HG03354 (cell line): ENCODE measurements at regions not wholly inside any gene's neighbourhood (a gene's known extent, or its start where the extent isn't known, plus 50 kb on each side); places are given as distances from the start of the nearest gene placed in this dataset.

Experiments used
- ATAC-seq: cut with Tn5 transposase; IDR thresholded peaks from one replicate; pipeline ENCODE4 v1.9.1; 2021; ENCODE audit warnings: mild to moderate bottlenecking; ENCODE audit not compliant: unreplicated experiment, poor library complexity, severe bottlenecking

DNA sequence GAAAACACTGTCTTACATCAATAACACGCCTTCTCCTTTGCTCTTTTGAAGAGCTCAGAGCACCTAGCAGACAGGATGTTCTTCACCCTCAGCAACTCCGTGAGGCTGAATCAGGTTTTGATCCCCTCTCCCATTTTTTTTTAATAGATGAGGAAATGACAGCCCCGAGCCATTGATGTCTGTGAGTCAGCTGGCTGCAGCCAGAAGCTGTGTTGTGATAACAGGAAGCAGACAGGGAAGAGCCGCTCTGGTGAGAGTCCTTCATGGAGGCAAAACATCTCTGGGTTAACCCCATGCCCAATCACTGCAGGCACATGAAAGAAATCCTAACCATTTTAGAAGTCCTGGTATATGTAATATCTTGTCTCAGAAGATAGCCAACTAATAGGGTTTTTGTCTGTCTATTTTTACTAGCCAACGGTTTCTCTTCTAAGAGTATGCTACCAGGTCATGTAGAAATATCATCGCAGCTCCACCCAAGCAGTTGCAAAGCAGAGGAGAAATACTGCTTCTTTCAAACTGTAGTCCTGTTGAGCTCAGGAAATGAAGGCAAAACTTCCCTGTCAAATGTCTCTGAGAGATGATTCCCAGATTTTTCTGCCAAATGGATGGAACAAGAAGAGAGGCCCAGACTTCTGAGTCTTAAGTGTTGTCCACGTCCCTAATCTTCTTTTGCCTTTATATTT lies 568.9 kb downstream of the CCDC171 start:
- no peak for ATAC-seq

- ATAC-seq: no peak
These were observed 572.8 kb downstream of the CCDC171 start for GRCh38 chr9:16125629-16126028.

- ATAC-seq: no peak
These were observed 573.2 kb downstream of the CCDC171 start for GRCh38 chr9:16126042-16126441.

- ATAC-seq: no peak
These were observed 575.2 kb downstream of the CCDC171 start for GRCh38 chr9:16128003-16128402.

- ATAC-seq: no peak
These were observed 578.4 kb downstream of the CCDC171 start for GRCh38 chr9:16131264-16131663.

- no peak for ATAC-seq
These were observed 579.7 kb downstream of the CCDC171 start for GRCh38 chr9:16132513-16132912.

DNA sequence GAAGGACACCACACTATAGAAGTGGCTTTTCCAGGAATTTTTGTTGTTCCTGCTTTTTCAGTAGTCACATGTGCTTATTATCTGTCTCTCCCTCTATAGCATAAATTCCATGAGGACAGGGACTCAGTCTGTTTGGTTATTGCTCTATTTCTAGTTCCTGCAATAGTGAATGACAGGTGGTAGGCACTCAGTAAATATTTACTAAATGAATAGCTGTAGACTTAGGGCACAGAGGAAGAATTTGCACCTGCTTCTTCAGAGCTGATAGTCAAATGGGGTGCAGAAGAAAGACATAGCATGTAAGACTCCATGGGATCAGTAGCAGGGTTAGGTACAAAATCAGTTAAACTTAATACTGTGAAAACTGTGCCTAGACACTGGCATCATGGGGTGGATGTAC lies 580.2 kb downstream of the CCDC171 start:
- ATAC-seq: no peak

GRCh38 chr9:16133556-16134227 lies 580.8 kb downstream of the CCDC171 start:
- ATAC-seq: peak; percentile 94

- ATAC-seq: no peak
These were observed 581.5 kb downstream of the CCDC171 start for GRCh38 chr9:16134351-16134750.

DNA sequence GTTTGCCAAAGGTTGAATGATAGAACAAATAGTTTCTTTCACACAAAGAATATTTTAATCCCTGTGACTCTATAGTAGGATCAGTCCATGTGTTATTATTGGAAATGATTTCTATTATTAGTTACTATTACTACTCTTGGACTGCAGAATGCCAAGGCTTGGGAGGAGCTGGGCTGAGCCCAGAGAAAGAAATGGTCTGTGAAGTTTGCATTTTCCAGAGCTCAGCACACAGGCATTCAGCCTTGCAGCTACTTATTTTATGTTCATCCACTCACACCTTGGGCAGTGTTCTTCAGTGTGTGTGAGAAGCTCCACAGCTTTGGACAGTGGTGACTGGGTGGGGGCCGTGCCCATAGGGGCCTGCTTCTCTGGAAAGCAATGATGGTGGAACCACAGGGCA lies 583.1 kb downstream of the CCDC171 start:
- no peak for ATAC-seq

DNA sequence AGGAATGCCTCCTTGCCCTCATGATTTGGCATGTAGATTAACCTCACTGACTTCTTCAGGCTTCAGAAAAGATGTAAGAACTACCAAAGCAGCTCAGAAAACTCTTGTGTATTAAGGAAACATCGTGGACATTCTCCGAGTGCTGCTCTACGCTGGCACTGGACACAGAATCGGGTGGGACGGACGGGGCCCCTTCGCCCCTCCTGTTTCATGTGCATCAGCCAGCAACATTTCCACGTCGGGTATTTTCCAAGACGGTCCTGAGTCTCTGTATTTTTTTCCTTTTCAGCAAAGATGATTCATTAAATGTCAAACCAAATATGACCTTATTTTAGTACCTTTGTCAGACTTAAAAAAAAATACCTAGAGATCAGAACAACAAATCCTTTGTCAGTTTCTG lies 583.6 kb downstream of the CCDC171 start:
- ATAC-seq: no peak

GRCh38 chr9:16136961-16137360 lies 584.1 kb downstream of the CCDC171 start:
- ATAC-seq: no peak

DNA sequence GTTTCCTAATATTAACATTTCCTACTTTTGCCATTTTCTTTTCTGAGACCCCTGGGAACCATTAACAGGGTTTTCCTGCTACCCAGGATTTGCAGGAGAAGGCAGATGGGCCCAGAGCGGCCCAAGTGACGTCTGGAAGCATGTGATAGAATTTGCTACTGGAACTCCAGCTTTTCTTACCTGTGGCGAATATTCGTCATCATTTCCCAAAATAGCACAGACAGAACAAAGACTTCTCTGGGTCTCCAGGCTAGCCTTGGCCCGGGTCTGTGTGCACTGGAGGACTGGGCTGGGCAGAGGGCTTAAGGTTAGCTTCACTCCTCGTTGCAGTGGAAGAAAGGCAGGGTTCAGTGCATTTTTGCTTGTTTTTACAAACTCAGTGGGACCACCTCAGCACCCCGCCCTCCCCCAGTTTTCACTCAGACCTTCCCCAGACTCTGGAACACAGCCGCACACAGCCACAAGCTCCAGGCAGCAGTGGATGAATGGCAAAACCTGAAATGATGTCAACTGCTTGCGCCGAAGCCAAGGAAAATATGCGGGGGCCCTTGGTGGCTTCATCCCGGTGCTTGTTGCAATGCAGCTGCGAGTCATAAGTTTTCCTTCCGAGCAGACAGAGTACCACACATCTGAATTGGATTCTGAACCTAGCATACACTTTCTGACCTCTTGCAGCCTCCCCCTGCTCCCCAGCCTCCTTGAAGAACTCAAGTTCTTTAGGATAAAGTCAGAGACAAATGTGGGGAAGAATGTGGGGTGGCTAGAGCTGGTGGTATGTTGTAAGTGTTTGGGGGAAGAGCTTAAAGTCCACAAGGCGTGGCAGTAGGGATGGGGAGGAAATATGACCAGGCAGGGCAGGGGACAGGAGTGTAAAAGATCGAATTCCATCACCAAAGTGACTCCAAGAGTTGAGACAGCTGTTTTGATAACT lies 586.0 kb downstream of the CCDC171 start:
- no peak for ATAC-seq

DNA sequence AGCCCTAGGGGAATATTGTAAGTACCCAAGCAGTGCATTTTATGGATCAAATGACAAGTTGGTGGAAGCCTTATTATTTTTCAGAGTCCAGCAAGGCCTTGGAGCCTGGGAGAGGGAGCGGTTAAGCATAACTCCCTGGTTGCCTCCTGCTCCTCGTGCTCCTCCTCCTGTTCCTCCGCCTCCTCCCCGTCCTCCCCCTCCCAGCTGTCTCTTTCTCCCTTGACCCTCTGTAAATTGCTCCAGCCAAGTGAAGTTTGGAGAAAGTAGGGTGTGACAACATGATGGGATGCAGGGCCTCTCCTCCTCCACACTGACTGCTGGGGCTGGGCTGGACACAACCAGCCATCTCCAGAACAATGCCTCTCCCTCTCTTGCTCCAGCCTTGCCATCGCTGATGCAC lies 586.9 kb downstream of the CCDC171 start:
- ATAC-seq: no peak

- no peak for ATAC-seq
These were observed 590.5 kb downstream of the CCDC171 start for GRCh38 chr9:16143310-16143709.

DNA sequence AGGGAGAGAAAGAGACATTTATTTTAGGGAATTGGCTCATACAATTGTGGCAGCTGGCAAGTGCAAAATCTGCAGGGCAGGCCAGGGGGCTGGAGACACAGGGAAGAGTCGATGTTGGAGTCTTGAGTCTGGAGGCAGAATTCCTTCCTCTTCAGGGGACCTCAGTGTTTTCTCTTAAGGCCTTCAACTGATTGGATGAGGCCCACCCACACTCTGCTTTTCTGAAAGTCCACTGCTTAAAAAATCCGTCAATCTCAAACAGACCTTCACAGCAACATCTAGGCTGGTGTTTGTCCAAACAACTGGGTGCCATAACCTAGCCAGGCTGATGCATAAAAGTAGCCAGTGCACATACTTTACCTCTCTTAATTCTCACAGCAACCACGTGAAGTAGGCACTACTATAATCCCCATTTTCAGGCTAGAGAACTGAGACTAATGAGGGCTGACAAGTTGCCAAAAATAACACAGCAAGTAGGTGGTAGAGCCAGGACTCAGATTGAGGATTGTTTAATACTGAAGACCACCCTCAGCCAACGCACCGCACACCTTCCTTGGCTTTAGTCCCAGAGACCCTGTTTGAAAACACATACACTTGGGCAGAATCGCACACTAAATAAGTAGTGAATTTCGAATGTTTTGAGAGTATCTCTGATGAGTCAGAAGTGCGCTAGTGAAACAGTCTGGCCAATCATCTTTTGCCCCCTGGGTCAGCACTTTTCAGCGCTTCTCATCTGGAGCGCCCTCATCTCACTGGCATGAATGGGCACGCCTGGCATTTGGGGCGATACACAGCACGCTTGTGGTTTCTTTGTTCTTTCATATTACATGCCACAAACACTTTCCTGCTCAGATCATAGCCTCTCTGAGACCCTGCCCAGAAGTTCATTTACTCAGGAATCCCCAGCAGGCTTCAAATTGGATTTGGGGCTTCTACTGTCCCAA lies 591.4 kb downstream of the CCDC171 start:
- no peak for ATAC-seq

- ATAC-seq: no peak
These were observed 592.5 kb downstream of the CCDC171 start for GRCh38 chr9:16145196-16145950.

DNA sequence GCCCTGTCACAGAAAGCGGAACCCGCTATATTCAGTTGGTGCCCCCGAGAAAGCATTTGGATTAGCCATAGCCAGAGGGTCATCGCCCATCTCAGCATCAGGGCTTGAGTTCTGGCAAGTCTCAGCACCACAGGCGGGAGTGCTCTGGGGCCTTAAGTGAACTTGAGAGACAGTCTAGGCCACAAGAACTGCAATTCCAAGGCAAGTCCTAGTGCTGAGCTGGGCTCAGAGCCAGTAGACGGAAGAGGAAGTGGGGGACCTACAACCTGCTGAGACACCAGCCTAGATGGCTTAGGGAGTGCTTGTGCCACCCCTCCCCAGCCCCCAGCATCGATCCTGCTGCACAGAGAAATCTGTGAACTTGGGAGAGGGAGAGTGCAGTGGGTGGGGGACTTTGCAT lies 594.9 kb downstream of the CCDC171 start:
- ATAC-seq: no peak

DNA sequence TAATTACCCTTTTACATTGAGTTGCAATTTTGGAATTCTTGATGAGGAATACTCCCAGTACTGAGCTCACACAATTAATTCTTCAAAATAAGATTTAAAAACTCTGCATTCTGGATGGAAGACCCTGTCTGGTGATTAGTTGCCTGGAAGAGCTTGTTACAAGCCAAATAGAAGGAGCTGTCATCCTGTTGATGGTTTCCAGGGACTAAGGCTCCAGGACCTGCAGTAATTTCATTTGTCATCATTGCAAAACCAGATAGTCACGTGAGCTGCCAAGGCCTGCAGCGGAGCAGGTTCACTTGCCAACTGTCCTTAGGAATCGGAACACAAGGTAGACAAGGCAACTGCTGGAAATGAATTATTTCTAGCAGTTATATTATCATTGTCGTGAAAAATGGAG lies 597.7 kb downstream of the CCDC171 start:
- no peak for ATAC-seq
